Right lobe of liver (tissue), 4 donors: ENCODE measurements at regions not wholly inside any gene's neighbourhood (a gene's known extent, or its start where the extent isn't known, plus 50 kb on each side); places are given as distances from the start of the nearest gene placed in this dataset.

Experiments
- CTCF ChIP-seq, 4 donors: fragments of 200-600 bp in 3 of 4; fragments of 450-650 bp in 1 of 4; IDR thresholded peaks; one replicate each; pipeline versions ENCODE4 v1.5.1 to v1.8.0; 2016 to 2022; ENCODE audit warnings: antibody characterized with exemption in 4 of 4, mild to moderate bottlenecking in 2 of 4
- POLR2A ChIP-seq: fragments of 450-650 bp; IDR thresholded peaks from one replicate; pipeline ENCODE4 v1.6.1; 2017; ENCODE audit warnings: antibody characterized with exemption, mild to moderate bottlenecking
- donor health status: DM: no; HTN: no; CAD: no.
- donor health status: DM: no; HTN: no; CAD: no.
- donor health status: DM: no; HTN: yes; CAD: no.

DNA sequence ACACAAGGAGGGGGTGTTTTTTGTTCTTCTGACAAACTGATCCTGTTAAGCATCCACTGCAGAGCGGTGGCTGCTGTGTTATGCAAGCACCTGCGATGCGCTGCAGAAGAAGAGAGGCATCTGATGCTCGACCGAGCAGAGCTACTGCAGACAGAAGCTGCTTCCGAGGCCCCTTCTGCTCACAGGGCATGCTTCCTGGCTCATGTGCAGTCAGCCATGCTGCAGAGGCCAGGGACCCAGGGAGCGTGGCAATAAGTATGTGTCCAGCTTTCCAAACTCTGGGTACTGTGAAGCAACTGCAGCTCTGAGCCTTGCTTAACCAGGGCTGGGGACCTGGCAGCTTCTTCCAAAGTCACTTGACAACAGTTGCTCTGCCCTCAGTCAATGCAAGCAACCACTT, 448.6 kb upstream of the RBFOX1 start:
- TF ChIP-seq CTCF (IDR thresholded peaks at IDR 0.05): no peak
- no peak for TF ChIP-seq POLR2A
